ENCODE measurements at regions not wholly inside any gene's neighbourhood (a gene's known extent, or its start where the extent isn't known, plus 50 kb on each side); places are given as distances from the start of the nearest gene placed in this dataset.

GRCh38 chr3:31218082-31218481 is 314.6 kb upstream of the STT3B start:
- DNase-seq (ENCODE audit: low read depth in 4 of 4, low spot score in 3 of 4) = no peak

DNA sequence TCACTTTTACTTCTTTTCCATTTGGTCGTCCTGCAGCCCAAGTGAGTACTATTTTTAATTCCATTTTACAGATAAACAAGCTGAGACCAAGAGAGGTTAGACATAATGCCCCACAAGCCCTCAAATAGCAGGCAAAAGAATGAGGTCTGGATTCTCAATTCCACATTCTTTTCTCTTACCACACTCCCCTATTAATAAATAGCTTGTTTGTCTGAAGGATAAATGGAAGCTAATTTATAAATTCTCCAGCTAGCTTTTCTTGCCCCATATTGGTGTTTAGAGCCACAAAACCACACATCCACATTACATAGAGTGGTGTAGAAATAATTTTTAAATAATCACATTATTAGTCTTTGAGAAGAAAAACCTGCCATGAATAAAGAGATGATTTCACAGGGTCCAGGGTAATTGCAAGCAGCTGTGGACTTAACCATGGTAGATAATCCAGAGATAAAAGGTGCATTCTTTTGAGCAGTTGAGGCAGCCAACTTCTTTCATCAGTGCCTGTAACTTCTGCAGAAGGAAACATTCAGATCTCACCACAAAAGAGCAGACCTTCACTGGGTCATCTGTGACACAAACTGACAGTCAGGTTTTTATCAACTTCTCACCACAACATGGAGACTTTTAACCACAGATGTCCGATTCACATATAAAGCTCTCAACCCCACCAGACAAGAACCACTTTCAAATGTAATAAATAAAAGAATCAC is 313.4 kb upstream of the STT3B start:
- DNase-seq (ENCODE audit: low read depth in 4 of 4, low spot score in 3 of 4) = no peak

- DNase-seq (ENCODE audit: low read depth in 4 of 4, low spot score in 3 of 4) = no peak
Observed at GRCh38 chr3:31220431-31220830, 312.3 kb upstream of the STT3B start.

- DNase-seq (ENCODE audit: low read depth in 4 of 4, low spot score in 3 of 4) = no peak
Observed at GRCh38 chr3:31223278-31223677, 309.4 kb upstream of the STT3B start.

- DNase-seq (ENCODE audit: low read depth in 4 of 4, low spot score in 3 of 4) = no peak
Observed at GRCh38 chr3:31224936-31225335, 307.8 kb upstream of the STT3B start.

GRCh38 chr3:31225923-31226322 is 306.8 kb upstream of the STT3B start:
- DNase-seq (ENCODE audit: low read depth in 4 of 4, low spot score in 3 of 4) = no peak

GRCh38 chr3:31226346-31226745 is 306.4 kb upstream of the STT3B start:
- DNase-seq (ENCODE audit: low read depth in 4 of 4, low spot score in 3 of 4) = no peak

- DNase-seq (ENCODE audit: low read depth in 4 of 4, low spot score in 3 of 4) = no peak
Observed at GRCh38 chr3:31227131-31227562, 305.6 kb upstream of the STT3B start.

DNA sequence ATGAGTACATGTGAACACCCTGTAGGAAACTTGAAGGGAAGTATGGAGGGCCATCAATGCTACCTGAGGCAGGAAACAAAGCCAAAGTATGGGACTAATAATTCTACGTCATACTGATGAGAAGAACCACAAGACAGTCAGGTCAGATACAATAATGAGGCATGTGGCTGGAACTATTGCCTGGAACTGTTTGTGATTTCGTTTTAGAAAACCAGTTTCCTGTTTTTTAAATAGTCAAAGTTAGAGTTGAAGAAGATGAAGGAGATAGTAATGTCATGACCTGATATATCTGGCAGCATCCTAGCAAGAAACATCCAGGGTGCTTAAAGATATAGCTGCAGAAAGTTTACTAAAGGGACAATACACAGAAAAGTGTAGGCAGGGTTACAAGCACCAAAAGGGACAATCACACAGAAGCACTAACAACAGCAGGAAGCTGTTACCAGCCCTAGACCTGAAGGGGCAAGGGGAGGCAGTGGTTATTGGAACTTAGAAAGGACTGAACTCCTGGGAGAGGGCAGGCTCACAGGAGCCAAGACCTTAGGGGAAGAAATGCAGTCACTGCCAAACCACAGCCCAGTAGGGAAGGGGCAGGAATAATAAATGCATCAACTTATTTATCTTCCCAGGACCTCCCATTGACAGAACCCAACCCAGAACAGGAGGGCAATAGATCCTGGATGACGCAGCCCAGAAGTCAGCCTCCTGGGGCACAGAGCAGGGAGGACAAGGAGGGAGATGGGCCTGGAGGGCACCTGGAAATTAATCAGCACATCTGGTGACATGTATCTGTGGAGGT is 302.1 kb upstream of the STT3B start:
- no peak for DNase-seq (ENCODE audit: low read depth in 4 of 4, low spot score in 3 of 4)

DNA sequence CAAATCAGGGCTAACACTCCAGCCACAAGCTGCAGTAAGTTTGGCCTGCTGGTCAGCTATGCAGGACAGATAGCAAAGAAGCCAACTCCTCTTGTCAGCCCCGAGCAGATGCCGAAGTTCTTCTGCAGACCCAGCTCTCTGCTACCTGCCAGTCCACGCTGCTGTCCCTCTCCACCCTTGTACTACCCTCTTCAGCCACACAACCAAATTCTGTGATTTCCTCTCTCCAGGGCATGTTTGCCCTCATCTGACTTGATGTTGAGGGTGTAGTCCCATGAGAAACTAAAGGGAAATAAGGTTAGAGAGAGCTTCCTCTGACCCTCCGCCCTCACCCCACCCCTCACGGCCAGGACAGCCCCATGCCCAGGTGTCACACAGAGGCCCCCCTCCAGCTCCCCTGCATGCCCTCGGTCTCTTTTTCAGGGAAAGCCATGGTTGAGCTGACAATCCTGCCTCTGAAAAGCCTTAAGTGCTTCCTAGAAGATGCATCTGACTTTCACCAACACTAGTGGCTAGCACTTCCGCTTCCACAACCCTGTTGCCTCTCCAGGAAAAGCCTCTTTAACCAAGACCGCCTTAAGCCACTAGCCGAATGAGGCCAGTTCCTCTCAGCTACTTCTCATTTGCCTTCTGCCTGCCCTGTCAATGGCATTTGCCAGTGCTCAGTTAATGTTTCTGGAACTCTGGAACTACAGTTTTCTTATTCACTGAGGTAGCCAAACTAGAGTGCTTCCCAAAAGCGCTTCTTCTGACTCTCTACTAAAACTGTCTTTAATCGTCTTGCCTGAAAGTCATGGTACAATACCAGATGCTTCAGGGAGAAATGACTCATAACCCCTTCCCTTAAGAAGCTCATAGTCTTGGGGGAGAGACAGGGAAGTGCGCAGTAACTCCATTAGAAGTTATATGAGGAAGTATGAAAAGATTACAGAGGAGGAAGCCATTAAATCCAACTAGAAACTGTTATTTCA is 300.4 kb upstream of the STT3B start:
- DNase-seq (ENCODE audit: low read depth in 4 of 4, low spot score in 3 of 4) = no peak

DNA sequence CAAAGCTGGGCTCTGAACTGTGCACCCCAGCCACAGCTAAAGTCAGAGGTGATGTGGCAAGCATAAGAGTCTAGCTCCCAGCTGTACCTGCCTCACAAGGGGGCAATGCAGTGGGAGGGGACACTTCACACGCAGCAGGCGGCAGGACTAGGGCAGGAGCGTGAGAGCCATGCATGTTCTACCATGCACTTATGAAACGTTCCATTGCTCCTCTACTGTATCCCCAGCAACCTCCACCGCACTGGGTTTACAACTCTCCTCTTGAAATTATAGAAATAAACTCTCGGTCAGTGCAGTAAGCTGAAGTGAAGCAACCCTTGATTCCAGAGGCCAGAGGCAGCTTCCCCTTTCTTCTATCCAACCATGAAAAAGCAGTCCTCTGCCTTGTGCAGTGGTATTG is 298.6 kb upstream of the STT3B start:
- DNase-seq (ENCODE audit: low read depth in 4 of 4, low spot score in 3 of 4) = no peak

GRCh38 chr3:31235062-31235700 is 297.5 kb upstream of the STT3B start:
- no peak for DNase-seq (ENCODE audit: low read depth in 4 of 4, low spot score in 3 of 4)

GRCh38 chr3:31237887-31238286 is 294.8 kb upstream of the STT3B start:
- DNase-seq (ENCODE audit: low read depth in 4 of 4, low spot score in 3 of 4) = no peak

DNA sequence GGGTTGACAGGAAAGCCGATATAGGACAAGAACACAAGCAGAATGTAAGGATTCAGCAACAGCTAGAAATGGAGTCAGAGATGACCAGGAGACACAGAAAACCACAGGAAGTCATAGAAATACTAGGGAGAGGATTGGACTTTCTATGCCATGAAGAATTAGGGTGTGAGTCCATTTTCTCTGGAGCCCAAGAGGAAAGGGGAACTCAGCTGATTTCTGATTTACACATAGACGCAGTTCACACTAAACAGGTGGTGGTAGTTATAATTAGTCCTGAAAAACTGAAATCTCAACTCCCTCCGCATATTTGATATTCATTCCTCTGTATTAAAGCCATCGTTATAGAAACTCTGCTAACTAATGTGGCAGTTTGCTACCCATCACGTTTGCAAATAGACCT is 292.7 kb upstream of the STT3B start:
- DNase-seq (ENCODE audit: low read depth in 4 of 4, low spot score in 3 of 4) = no peak

GRCh38 chr3:31240466-31240865 is 292.3 kb upstream of the STT3B start:
- no peak for DNase-seq (ENCODE audit: low read depth in 4 of 4, low spot score in 3 of 4)

DNA sequence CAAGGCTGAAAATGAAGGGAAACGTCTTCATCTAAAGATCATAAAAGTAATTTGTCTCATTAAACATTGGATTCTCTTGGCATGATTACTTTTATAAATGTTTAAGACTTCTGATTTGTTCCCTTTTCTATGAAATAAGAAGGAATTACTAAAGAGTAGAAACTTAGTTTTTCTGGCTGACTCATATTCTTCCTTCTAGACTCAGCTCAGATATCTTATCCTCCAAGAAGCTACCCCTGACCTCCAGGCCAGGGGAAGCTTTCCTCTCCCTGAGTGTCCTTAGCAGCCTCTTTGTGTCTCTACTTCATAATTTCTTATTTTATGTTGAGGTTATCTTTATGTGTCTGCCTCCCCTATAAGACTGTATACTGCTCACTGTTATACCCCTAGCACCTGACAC is 291.9 kb upstream of the STT3B start:
- DNase-seq (ENCODE audit: low read depth in 4 of 4, low spot score in 3 of 4) = no peak

GRCh38 chr3:31241533-31241932 is 291.2 kb upstream of the STT3B start:
- no peak for DNase-seq (ENCODE audit: low read depth in 4 of 4, low spot score in 3 of 4)

GRCh38 chr3:31242026-31242960 is 290.4 kb upstream of the STT3B start:
- DNase-seq (ENCODE audit: low read depth in 4 of 4, low spot score in 3 of 4) = no peak

Measured in left renal pelvis (tissue), 4 donors.